ENCODE measurements at regions not wholly inside any gene's neighbourhood (a gene's known extent, or its start where the extent isn't known, plus 50 kb on each side); places are given as distances from the start of the nearest gene placed in this dataset.

DNA sequence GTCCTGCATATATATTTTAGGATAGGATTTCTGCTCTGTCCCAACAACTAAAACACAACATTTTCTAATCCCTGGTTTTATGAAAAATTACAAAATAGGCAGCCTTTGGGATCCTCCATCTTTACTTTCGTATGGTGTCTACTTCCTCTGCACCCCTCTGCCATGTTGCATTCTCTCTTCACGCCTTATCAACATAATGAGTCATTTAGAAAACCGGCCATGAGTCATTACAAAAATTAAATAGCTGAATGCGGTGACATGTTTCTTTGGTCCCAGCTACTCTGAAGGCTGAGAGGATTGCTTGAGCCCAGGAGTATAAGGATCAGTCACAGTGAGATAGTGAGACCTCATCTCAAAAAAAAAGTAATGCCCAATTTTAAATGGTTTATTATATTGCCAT is 148.1 kb upstream of the CELF2 start:
- Histone ChIP-seq H3K18ac (ENCODE audit: low read length) (no peak overlapping the region), H3K79me2 (ENCODE audit: control insufficient read depth, insufficient read depth, low read length, poor library complexity) (no peaks in the 10 kb centered on the region), H3K4ac (ENCODE audit: low read depth, low read length) (no peak overlapping the region), H2BK5ac (ENCODE audit: low read depth, low read length, poor library complexity) (no peak overlapping the region), H2AFZ (ENCODE audit: insufficient read depth, low read length, poor library complexity) (no peak overlapping the region), H3K79me1 (ENCODE audit: low read length) (no peaks in the 10 kb centered on the region), H2BK12ac (ENCODE audit: low read length) (no peak overlapping the region), H4K12ac (ENCODE audit: low read depth, low read length) (no peak overlapping the region), H3K4me3 (ENCODE audit: low read depth, low read length) (no peak overlapping the region), H2BK120ac (ENCODE audit: insufficient read depth, low read length, poor library complexity) (no peak overlapping the region), H3K27ac (ENCODE audit: low read depth, low read length) (no peak overlapping the region), H3K27me3 (ENCODE audit: insufficient read depth, low read length) (no peaks in the 10 kb centered on the region), H4K8ac (ENCODE audit: low read depth, low read length) (no peak overlapping the region), H4K91ac (ENCODE audit: low read depth, low read length) (no peak overlapping the region), H2AK5ac (ENCODE audit: low read length) (no peak overlapping the region), H3K4me2 (ENCODE audit: low read length) (no peak overlapping the region), H3K23ac (ENCODE audit: low read length) (no peak overlapping the region), H3K9me3 (ENCODE audit: insufficient read depth, low read depth, low read length) (no peaks in the 10 kb centered on the region), H3K14ac (ENCODE audit: low read length) (no peak overlapping the region), H3K4me1 (ENCODE audit: control insufficient read depth in 1 of 2, insufficient read depth in 2 of 2, low read length in 2 of 2) (peaks cover 9 to 13% of the 10 kb centered on the region in 2 experiments), H3K9ac (ENCODE audit: low read length) (no peak overlapping the region), H3K36me3 (ENCODE audit: control insufficient read depth in 1 of 2, insufficient read depth in 2 of 2, low read length in 2 of 2) (no peaks in the 10 kb centered on the region)
- DNase-seq = no peak
- WGBS (ENCODE audit: extremely low coverage, insufficient coverage, insufficient read length) = no CpG with 5 or more reads among the region's 4 CpGs

DNA sequence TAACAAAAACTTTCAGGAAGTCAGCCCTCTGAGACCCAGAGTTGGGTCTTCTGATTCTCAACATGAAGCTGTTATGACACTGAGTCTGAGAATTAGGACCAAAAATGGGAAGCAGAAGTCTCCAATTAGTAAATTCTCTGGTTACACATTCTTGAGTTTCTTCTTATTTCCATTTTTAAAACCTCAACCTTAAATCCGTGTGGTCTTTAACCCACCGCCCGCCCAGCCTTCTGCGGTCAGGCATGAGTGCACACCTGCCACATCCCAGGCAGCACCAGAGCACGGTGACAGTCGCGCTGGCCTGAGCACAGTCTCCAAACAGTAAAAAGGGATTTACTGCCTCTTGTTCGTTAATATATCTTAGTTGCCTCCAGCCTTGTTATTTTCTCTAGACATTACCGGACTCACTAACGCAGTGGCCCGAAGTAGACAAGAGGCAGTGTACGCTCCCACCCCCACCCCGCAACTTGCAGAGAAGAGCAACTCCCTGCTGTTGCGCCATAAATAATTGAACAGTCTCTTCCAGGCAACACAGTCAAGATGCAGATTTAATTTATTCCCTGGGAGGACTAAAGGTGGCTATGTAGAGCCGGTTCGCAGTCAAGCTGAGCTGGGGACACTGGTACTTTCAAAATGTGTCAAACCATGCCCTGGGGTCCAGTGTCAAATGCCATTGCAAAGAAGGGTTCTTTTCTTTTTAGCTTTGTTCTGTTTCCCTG is 147.0 kb upstream of the CELF2 start:
- no peak overlapping the region for H3K9ac ChIP-seq (ENCODE audit: low read length)
- H2BK5ac ChIP-seq (ENCODE audit: low read depth, low read length, poor library complexity) = no peak overlapping the region
- H2AFZ ChIP-seq (ENCODE audit: insufficient read depth, low read length, poor library complexity) = peak overlapping the region; percentile 33
- H4K8ac ChIP-seq (ENCODE audit: low read depth, low read length) = no peak overlapping the region
- no peak overlapping the region for H3K18ac ChIP-seq (ENCODE audit: low read length)
- H2BK12ac ChIP-seq (ENCODE audit: low read length) = no peak overlapping the region
- no peak overlapping the region for H2BK120ac ChIP-seq (ENCODE audit: insufficient read depth, low read length, poor library complexity)
- no peak overlapping the region for H3K4me3 ChIP-seq (ENCODE audit: low read depth, low read length)
- DNase-seq = no peak
- no peak overlapping the region for H3K4ac ChIP-seq (ENCODE audit: low read depth, low read length)
- no peak overlapping the region for H2AK5ac ChIP-seq (ENCODE audit: low read length)
- H3K9me3 ChIP-seq (ENCODE audit: insufficient read depth, low read depth, low read length) = no peaks in the 10 kb centered on the region
- WGBS (ENCODE audit: extremely low coverage, insufficient coverage, insufficient read length) = no CpG with 5 or more reads among the region's 16 CpGs
- no peak overlapping the region for H4K91ac ChIP-seq (ENCODE audit: low read depth, low read length)
- H3K27me3 ChIP-seq (ENCODE audit: insufficient read depth, low read length) = no peaks in the 10 kb centered on the region
- H3K27ac ChIP-seq (ENCODE audit: low read depth, low read length) = no peak overlapping the region
- H4K12ac ChIP-seq (ENCODE audit: low read depth, low read length) = no peak overlapping the region
- no peaks in the 10 kb centered on the region for H3K79me2 ChIP-seq (ENCODE audit: control insufficient read depth, insufficient read depth, low read length, poor library complexity)
- H3K23ac ChIP-seq (ENCODE audit: low read length) = no peak overlapping the region
- no peak overlapping the region for H3K14ac ChIP-seq (ENCODE audit: low read length)
- H3K79me1 ChIP-seq (ENCODE audit: low read length) = no peaks in the 10 kb centered on the region
- no peaks in the 10 kb centered on the region for H3K36me3 ChIP-seq (ENCODE audit: control insufficient read depth in 1 of 2, insufficient read depth in 2 of 2, low read length in 2 of 2)
- H3K4me1 ChIP-seq (ENCODE audit: control insufficient read depth in 1 of 2, insufficient read depth in 2 of 2, low read length in 2 of 2) = peaks cover 9 to 13% of the 10 kb centered on the region in 2 experiments
- H3K4me2 ChIP-seq (ENCODE audit: low read length) = peak overlapping the region; percentile 29

GRCh38 chr10:10871352-10871751 is 146.3 kb upstream of the CELF2 start:
- no peak overlapping the region for H3K4ac ChIP-seq (ENCODE audit: low read depth, low read length)
- no peak overlapping the region for H4K91ac ChIP-seq (ENCODE audit: low read depth, low read length)
- no peak overlapping the region for H4K12ac ChIP-seq (ENCODE audit: low read depth, low read length)
- no peak for DNase-seq
- no peak overlapping the region for H2BK5ac ChIP-seq (ENCODE audit: low read depth, low read length, poor library complexity)
- no peak overlapping the region for H3K4me2 ChIP-seq (ENCODE audit: low read length)
- peak overlapping the region; percentile 1 for H2BK120ac ChIP-seq (ENCODE audit: insufficient read depth, low read length, poor library complexity)
- H3K79me1 ChIP-seq (ENCODE audit: low read length) = no peaks in the 10 kb centered on the region
- H3K4me3 ChIP-seq (ENCODE audit: low read depth, low read length) = no peak overlapping the region
- WGBS (ENCODE audit: extremely low coverage, insufficient coverage, insufficient read length) = no CpG with 5 or more reads among the region's 7 CpGs
- no peak overlapping the region for H3K27ac ChIP-seq (ENCODE audit: low read depth, low read length)
- no peak overlapping the region for H3K18ac ChIP-seq (ENCODE audit: low read length)
- H2AK5ac ChIP-seq (ENCODE audit: low read length) = no peak overlapping the region
- no peaks in the 10 kb centered on the region for H3K36me3 ChIP-seq (ENCODE audit: control insufficient read depth in 1 of 2, insufficient read depth in 2 of 2, low read length in 2 of 2)
- no peak overlapping the region for H3K14ac ChIP-seq (ENCODE audit: low read length)
- H3K4me1 ChIP-seq (ENCODE audit: control insufficient read depth in 1 of 2, insufficient read depth in 2 of 2, low read length in 2 of 2) = peaks cover 9 to 12% of the 10 kb centered on the region in 2 experiments
- no peak overlapping the region for H2AFZ ChIP-seq (ENCODE audit: insufficient read depth, low read length, poor library complexity)
- H3K23ac ChIP-seq (ENCODE audit: low read length) = no peak overlapping the region
- no peak overlapping the region for H4K8ac ChIP-seq (ENCODE audit: low read depth, low read length)
- no peaks in the 10 kb centered on the region for H3K9me3 ChIP-seq (ENCODE audit: insufficient read depth, low read depth, low read length)
- H2BK12ac ChIP-seq (ENCODE audit: low read length) = peak overlapping the region; percentile 0
- no peaks in the 10 kb centered on the region for H3K27me3 ChIP-seq (ENCODE audit: insufficient read depth, low read length)
- H3K79me2 ChIP-seq (ENCODE audit: control insufficient read depth, insufficient read depth, low read length, poor library complexity) = no peaks in the 10 kb centered on the region
- no peak overlapping the region for H3K9ac ChIP-seq (ENCODE audit: low read length)

GRCh38 chr10:10872035-10872673 is 145.5 kb upstream of the CELF2 start:
- no peak overlapping the region for H2BK12ac ChIP-seq (ENCODE audit: low read length)
- H3K4ac ChIP-seq (ENCODE audit: low read depth, low read length) = no peak overlapping the region
- H3K4me3 ChIP-seq (ENCODE audit: low read depth, low read length) = no peak overlapping the region
- H3K79me1 ChIP-seq (ENCODE audit: low read length) = no peaks in the 10 kb centered on the region
- no peak overlapping the region for H2BK120ac ChIP-seq (ENCODE audit: insufficient read depth, low read length, poor library complexity)
- H2AK5ac ChIP-seq (ENCODE audit: low read length) = no peak overlapping the region
- WGBS (ENCODE audit: extremely low coverage, insufficient coverage, insufficient read length) = no CpG with 5 or more reads among the region's 6 CpGs
- peaks cover 9 to 12% of the 10 kb centered on the region in 2 experiments for H3K4me1 ChIP-seq (ENCODE audit: control insufficient read depth in 1 of 2, insufficient read depth in 2 of 2, low read length in 2 of 2)
- no peak overlapping the region for H3K27ac ChIP-seq (ENCODE audit: low read depth, low read length)
- no peak overlapping the region for H3K23ac ChIP-seq (ENCODE audit: low read length)
- H2AFZ ChIP-seq (ENCODE audit: insufficient read depth, low read length, poor library complexity) = no peak overlapping the region
- no peak overlapping the region for H2BK5ac ChIP-seq (ENCODE audit: low read depth, low read length, poor library complexity)
- H3K9me3 ChIP-seq (ENCODE audit: insufficient read depth, low read depth, low read length) = no peaks in the 10 kb centered on the region
- no peak overlapping the region for H4K91ac ChIP-seq (ENCODE audit: low read depth, low read length)
- H4K12ac ChIP-seq (ENCODE audit: low read depth, low read length) = no peak overlapping the region
- no peaks in the 10 kb centered on the region for H3K36me3 ChIP-seq (ENCODE audit: control insufficient read depth in 1 of 2, insufficient read depth in 2 of 2, low read length in 2 of 2)
- no peaks in the 10 kb centered on the region for H3K79me2 ChIP-seq (ENCODE audit: control insufficient read depth, insufficient read depth, low read length, poor library complexity)
- no peak overlapping the region for H4K8ac ChIP-seq (ENCODE audit: low read depth, low read length)
- peak; percentile 18 to 30 for DNase-seq
- H3K9ac ChIP-seq (ENCODE audit: low read length) = no peak overlapping the region
- no peak overlapping the region for H3K4me2 ChIP-seq (ENCODE audit: low read length)
- H3K18ac ChIP-seq (ENCODE audit: low read length) = no peak overlapping the region
- H3K27me3 ChIP-seq (ENCODE audit: insufficient read depth, low read length) = no peaks in the 10 kb centered on the region
- no peak overlapping the region for H3K14ac ChIP-seq (ENCODE audit: low read length)
